ENCODE measurements at regions not wholly inside any gene's neighbourhood (a gene's known extent, or its start where the extent isn't known, plus 50 kb on each side); places are given as distances from the start of the nearest gene placed in this dataset.

GRCh38 chr11:69369210-69369825 is 75.4 kb downstream of the MYEOV start:
- no peak for TF ChIP-seq POLR2A (IDR thresholded peaks at IDR 0.05)
- TF ChIP-seq CTCF (IDR thresholded peaks at IDR 0.05), result no peak
- peaks cover 4 to 19% (median 4%) of the 10 kb centered on the region in 3 donors for H3K4me1 ChIP-seq
- no peaks in the 10 kb centered on the region for H3K27me3 ChIP-seq
- H3K9me3 ChIP-seq, result no peaks in the 10 kb centered on the region
- no peak overlapping the region for H3K27ac ChIP-seq
- intact Hi-C loops (cut with DNase I), result no loop called here
- no peaks in the 10 kb centered on the region for H3K36me3 ChIP-seq
- H3K4me3 ChIP-seq, result no peak overlapping the region
- 84 to 85% methylated on average over 5 of the region's 5 CpGs for WGBS, 2 donors
- no peak for DNase-seq

DNA sequence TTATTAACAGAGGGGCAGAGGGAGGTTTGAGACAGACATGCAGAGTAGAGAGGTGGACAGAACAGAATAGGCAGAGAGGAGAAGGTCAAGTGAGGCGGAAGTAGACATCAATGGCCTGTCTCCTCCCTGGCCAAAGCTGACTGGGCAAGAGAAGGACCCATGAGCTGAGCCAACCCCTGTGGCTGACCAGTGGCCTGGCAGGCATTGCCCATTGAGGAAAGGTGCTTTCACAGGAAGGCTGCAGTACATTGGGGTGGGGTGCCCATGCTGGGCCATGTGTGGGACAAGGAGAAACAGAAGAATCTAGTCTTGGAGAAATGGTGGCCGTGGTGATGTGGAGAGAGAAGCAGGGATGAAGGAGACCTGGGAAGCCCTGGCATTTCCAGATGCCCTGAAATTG is 76.0 kb downstream of the MYEOV start:
- no peak for DNase-seq
- Histone ChIP-seq H3K4me1 (peaks cover 6 to 25% (median 10%) of the 10 kb centered on the region in 3 donors), H3K27me3 (no peaks in the 10 kb centered on the region), H3K4me3 (no peak overlapping the region), H3K27ac (no peak overlapping the region), H3K9me3 (no peaks in the 10 kb centered on the region), H3K36me3 (no peaks in the 10 kb centered on the region)
- 87 to 100% methylated on average over 2 of the region's 2 CpGs for WGBS, 2 donors
- TF ChIP-seq POLR2A (IDR thresholded peaks at IDR 0.05) (no peak), CTCF (IDR thresholded peaks at IDR 0.05) (no peak)
- intact Hi-C loops (cut with DNase I), result no loop called here

DNA sequence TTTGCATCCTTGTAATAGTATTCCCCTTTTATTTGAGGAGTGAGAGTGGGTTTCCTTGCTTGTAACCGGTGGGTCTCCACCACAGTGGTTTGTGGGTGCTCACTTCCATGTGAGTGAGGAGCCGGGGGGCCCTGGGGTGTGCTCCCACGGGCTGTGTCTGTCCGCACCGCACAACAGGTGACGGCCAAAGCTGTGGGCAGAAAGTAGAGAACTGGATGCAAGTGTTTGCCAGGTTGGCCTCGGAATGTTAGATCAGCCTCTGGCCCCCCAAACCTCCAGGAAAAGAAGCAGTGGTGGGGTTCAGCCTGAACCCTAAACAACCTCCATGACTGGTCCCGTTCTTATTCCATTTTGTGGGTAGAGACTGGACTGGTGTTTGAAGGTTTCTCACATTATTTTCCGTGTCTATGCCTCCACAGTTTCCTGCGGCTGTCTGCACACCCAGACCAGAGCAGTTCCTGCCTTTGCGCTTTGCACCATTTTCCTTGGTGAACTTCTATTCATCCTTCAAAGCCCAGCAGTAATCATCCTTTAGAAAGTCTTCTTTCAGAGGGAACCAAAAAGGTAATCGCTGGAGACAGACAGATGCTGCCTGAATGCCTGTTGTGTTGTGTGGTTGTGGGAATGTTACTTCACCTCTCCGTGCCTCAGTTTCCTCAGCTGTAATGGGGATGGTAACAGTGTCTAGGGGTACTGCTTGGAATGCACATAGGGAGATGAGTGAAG is 77.2 kb downstream of the MYEOV start:
- TF ChIP-seq CTCF (IDR thresholded peaks at IDR 0.05) (no peak), POLR2A (IDR thresholded peaks at IDR 0.05) (no peak)

GRCh38 chr11:69371731-69372588 is 78.0 kb downstream of the MYEOV start:
- H3K36me3 ChIP-seq, result no peaks in the 10 kb centered on the region
- WGBS, 2 donors, result 84 to 86% methylated on average over 16 of the region's 17 CpGs

More for the DNA sequence above, 77.2 kb downstream of the MYEOV start:
- no peak for DNase-seq
- WGBS, 2 donors, result 93 to 95% methylated on average over 9 of the region's 13 CpGs
- H3K9me3 ChIP-seq, result no peaks in the 10 kb centered on the region
- no peaks in the 10 kb centered on the region for H3K36me3 ChIP-seq
- peaks cover 6 to 37% (median 16%) of the 10 kb centered on the region in 3 donors for H3K4me1 ChIP-seq
- H3K4me3 ChIP-seq, result no peak overlapping the region
- no peaks in the 10 kb centered on the region for H3K27me3 ChIP-seq
- H3K27ac ChIP-seq, result no peak overlapping the region
- intact Hi-C loops (cut with DNase I), result no loop called here

More at GRCh38 chr11:69371731-69372588, 78.0 kb downstream of the MYEOV start:
- no peak overlapping the region for H3K4me3 ChIP-seq
- no peaks in the 10 kb centered on the region for H3K9me3 ChIP-seq
- H3K27ac ChIP-seq, result no peak overlapping the region
- intact Hi-C loops (cut with DNase I), result no loop called here
- no peak for DNase-seq
- peaks cover 12 to 45% (median 21%) of the 10 kb centered on the region in 3 donors for H3K4me1 ChIP-seq
- TF ChIP-seq POLR2A (IDR thresholded peaks at IDR 0.05) (no peak), CTCF (IDR thresholded peaks at IDR 0.05) (no peak)
- no peaks in the 10 kb centered on the region for H3K27me3 ChIP-seq

Measured in esophagus squamous epithelium (tissue), 5 donors.